Keratinocyte (primary cell): ENCODE measurements at regions not wholly inside any gene's neighbourhood (a gene's known extent, or its start where the extent isn't known, plus 50 kb on each side); places are given as distances from the start of the nearest gene placed in this dataset.

Source experiments
- DNase-seq: peaks from one replicate; pipeline ENCODE4 v3.0.0-alpha.2; 2011; ENCODE audit warnings: low read depth, missing footprints, low spot score
- FAIRE-seq: peaks from 2 replicates; lab custom pipeline; 2011; peaks lifted over from hg19 to GRCh38; lab: Jason Lieb, UNC
- H2AFZ ChIP-seq: 2 replicates; pipeline ENCODE4 v1.6.0; 2012; ENCODE audit warnings: low read length, control low read depth, inconsistent platforms; ENCODE audit not compliant: control insufficient read depth
- H3K27ac ChIP-seq: 2 replicates; pipeline ENCODE4 v1.5.1; 2011; ENCODE audit warnings: low read length; ENCODE audit not compliant: control insufficient read depth, insufficient read depth
- H3K27me3 ChIP-seq: 3 replicates; pipeline ENCODE4 v1.6.0; 2011; ENCODE audit warnings: low read length; ENCODE audit not compliant: control insufficient read depth, insufficient read depth; ENCODE audit errors: extremely low read depth
- H3K36me3 ChIP-seq, 2 experiments: 2 replicates in 1 of 2; 3 replicates in 1 of 2; pipeline ENCODE4 v1.5.1; 2011; ENCODE audit warnings: low read length in 2 of 2, mild to moderate bottlenecking in 1 of 2; ENCODE audit not compliant: control insufficient read depth in 2 of 2, insufficient read depth in 2 of 2; ENCODE audit errors: extremely low read depth in 1 of 2
- H3K4me1 ChIP-seq: 3 replicates; pipeline ENCODE4 v1.5.1; 2011; ENCODE audit warnings: low read length; ENCODE audit not compliant: control insufficient read depth, insufficient read depth; ENCODE audit errors: extremely low read depth
- H3K4me2 ChIP-seq: 3 replicates; pipeline ENCODE4 v1.6.0; 2011; ENCODE audit warnings: low read depth, low read length; ENCODE audit not compliant: control insufficient read depth, insufficient read depth; ENCODE audit errors: extremely low read depth
- H3K4me3 ChIP-seq, 3 experiments: fragments of 200-600 bp in 1 of 3; sonication (generic) in 1 of 3; 2 replicates in 2 of 3; 3 replicates in 1 of 3; pipeline ENCODE4 v1.5.1; 2011 to 2016; ENCODE audit warnings: low read length in 3 of 3, mild to moderate bottlenecking in 3 of 3, control low read depth in 2 of 3, inconsistent platforms in 1 of 3, low read depth in 1 of 3, mixed read lengths in 1 of 3, mixed run types in 1 of 3, moderate library complexity in 1 of 3; ENCODE audit not compliant: control insufficient read depth in 2 of 3, insufficient read depth in 2 of 3; ENCODE audit errors: extremely low read depth in 1 of 3
- H3K79me2 ChIP-seq: 2 replicates; pipeline ENCODE4 v1.6.0; 2012; ENCODE audit warnings: low read length; ENCODE audit not compliant: control insufficient read depth, insufficient read depth
- H3K9ac ChIP-seq: 3 replicates; pipeline ENCODE4 v1.6.0; 2011; ENCODE audit warnings: low read length; ENCODE audit not compliant: control insufficient read depth, insufficient read depth; ENCODE audit errors: extremely low read depth
- H3K9me1 ChIP-seq: 3 replicates; pipeline ENCODE4 v1.6.0; 2011; ENCODE audit warnings: low read length; ENCODE audit not compliant: control insufficient read depth, insufficient read depth; ENCODE audit errors: extremely low read depth
- H3K9me3 ChIP-seq: 2 replicates; pipeline ENCODE4 v1.5.1; 2012; ENCODE audit warnings: low read depth, low read length; ENCODE audit not compliant: control insufficient read depth
- H4K20me1 ChIP-seq: 3 replicates; pipeline ENCODE4 v1.6.0; 2011; ENCODE audit warnings: low read length; ENCODE audit not compliant: control insufficient read depth, insufficient read depth; ENCODE audit errors: extremely low read depth
- EZH2 ChIP-seq: IDR thresholded peaks from one replicate; pipeline ENCODE4 v1.6.1; 2012; ENCODE audit warnings: inconsistent platforms, mild to moderate bottlenecking, low read length, moderate library complexity
- dilution Hi-C: fragments of 300-500 bp; cut with MboI; formaldehyde crosslinking; loops from one replicate; pipeline ENCODE4 v1.7.0; 2020; ENCODE audit warnings: low sequenced_read_pairs; ENCODE audit not compliant: extremely low pct_ligation_motif_present
- TF ChIP-seq, protein P1 (sequence below), 3 experiments: IDR thresholded peaks in 1 of 3; conservative IDR thresholded peaks in 1 of 3; optimal IDR thresholded peaks in 1 of 3; 2 replicates in 2 of 3; 3 replicates in 1 of 3; pipeline versions ENCODE3 to v1.5.1; 2011; ENCODE audit warnings: low read length in 3 of 3, mild to moderate bottlenecking in 3 of 3, moderate library complexity in 2 of 3, control low read depth in 1 of 3, inconsistent platforms in 1 of 3; ENCODE audit not compliant: insufficient read depth in 2 of 3; ENCODE audit errors: extremely low read depth in 1 of 3

DNA sequence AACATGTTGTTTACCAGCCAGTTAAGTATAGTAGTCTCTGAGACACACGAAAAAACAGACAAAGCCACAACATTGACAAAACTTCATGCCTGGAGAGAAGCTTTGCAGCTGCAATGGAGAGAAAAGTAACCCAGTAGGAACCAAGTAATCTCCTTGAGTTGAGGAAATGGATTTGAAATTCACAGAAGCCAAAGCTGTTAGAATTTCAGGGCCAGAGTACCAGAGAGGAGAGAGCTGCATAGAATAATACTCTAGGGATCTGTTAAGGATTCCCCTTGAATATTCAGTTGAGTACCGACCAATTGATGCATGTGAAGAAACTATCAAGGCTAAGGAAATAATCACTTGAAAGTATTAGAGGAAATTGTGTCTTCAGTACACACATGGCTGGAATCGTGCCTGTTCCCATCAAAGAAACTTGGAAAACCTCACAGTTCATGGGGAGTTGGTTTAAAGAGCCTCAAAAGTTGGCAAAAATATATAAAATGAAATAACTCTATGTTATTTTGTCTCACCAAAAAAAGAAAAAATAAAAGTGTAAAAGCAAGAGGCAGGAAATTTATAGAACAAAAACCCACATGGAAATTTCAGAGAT is 324.0 kb upstream of the NEGR1 start:
- DNase-seq (no peak), FAIRE-seq (no peak)
- no peaks in the 10 kb centered on the region for H4K20me1 ChIP-seq
- no peaks in the 10 kb centered on the region for H3K9me3 ChIP-seq
- dilution Hi-C loops: no loop called here
- H3K27ac ChIP-seq: no peak overlapping the region
- H3K4me1 ChIP-seq: no peaks in the 10 kb centered on the region
- no peak overlapping the region for H2AFZ ChIP-seq
- no peaks in the 10 kb centered on the region for H3K27me3 ChIP-seq
- H3K79me2 ChIP-seq: no peaks in the 10 kb centered on the region
- no peaks in the 10 kb centered on the region for H3K9me1 ChIP-seq
- no peaks in the 10 kb centered on the region for H3K36me3 ChIP-seq
- no peak overlapping the region for H3K4me2 ChIP-seq
- H3K4me3 ChIP-seq: no peak overlapping the region
- TF ChIP-seq, protein P1, sequence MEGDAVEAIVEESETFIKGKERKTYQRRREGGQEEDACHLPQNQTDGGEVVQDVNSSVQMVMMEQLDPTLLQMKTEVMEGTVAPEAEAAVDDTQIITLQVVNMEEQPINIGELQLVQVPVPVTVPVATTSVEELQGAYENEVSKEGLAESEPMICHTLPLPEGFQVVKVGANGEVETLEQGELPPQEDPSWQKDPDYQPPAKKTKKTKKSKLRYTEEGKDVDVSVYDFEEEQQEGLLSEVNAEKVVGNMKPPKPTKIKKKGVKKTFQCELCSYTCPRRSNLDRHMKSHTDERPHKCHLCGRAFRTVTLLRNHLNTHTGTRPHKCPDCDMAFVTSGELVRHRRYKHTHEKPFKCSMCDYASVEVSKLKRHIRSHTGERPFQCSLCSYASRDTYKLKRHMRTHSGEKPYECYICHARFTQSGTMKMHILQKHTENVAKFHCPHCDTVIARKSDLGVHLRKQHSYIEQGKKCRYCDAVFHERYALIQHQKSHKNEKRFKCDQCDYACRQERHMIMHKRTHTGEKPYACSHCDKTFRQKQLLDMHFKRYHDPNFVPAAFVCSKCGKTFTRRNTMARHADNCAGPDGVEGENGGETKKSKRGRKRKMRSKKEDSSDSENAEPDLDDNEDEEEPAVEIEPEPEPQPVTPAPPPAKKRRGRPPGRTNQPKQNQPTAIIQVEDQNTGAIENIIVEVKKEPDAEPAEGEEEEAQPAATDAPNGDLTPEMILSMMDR (optimal IDR thresholded peaks at IDR 0.05 in 1 of 3, IDR thresholded peaks at IDR 0.05 in 1 of 3, conservative IDR thresholded peaks at IDR 0.05 in 1 of 3; ENCODE audit: extremely low read depth in 1 of 3, insufficient read depth in 2 of 3, low read length in 3 of 3): no peak
- no peak for TF ChIP-seq EZH2
- no peak overlapping the region for H3K9ac ChIP-seq

DNA sequence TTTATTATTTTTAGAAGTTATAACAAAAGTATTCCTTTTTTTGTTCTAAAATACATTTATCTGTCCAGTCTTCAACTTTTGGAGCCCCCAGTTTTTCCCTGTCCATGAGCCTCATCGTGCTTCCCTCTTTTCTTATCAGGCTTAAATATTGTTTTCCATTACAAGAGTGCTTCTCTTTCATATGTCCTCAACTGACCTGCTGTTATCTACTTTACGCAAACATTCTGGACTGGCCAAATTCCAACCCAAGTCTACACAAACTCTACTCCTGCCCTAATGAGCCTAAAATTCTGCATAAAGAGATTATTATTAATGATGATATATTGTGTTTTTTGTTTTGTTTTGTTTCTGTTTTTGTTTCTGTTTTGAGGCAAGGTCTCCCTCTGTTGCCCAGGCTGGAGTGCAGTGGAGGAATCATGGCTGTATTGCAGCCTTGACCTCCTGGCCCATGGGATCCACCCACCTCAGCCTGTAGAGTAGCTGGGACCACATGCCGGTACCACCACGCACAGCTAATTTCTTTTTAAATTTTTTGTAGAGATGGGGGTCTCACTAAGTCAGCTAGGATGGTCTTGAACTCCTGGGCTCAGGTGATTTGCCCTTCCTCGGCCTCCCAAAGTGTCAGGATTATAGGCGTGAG is 318.8 kb upstream of the NEGR1 start:
- no peak for TF ChIP-seq EZH2
- TF ChIP-seq, protein P1 (optimal IDR thresholded peaks at IDR 0.05 in 1 of 3, IDR thresholded peaks at IDR 0.05 in 1 of 3, conservative IDR thresholded peaks at IDR 0.05 in 1 of 3; ENCODE audit: extremely low read depth in 1 of 3, insufficient read depth in 2 of 3, low read length in 3 of 3): no peak
- Histone ChIP-seq H3K9me1 (no peaks in the 10 kb centered on the region), H3K36me3 (no peaks in the 10 kb centered on the region), H3K27me3 (no peaks in the 10 kb centered on the region), H3K27ac (no peak overlapping the region), H4K20me1 (no peaks in the 10 kb centered on the region), H3K79me2 (no peaks in the 10 kb centered on the region), H3K9me3 (no peaks in the 10 kb centered on the region), H3K4me2 (no peak overlapping the region), H2AFZ (no peak overlapping the region), H3K9ac (no peak overlapping the region), H3K4me1 (no peaks in the 10 kb centered on the region), H3K4me3 (no peak overlapping the region)
- DNase-seq: no peak
- dilution Hi-C loops: no loop called here
- no peak for FAIRE-seq
